NCI-H345 treated with DMSO at 0.1 percent for 48 hours (cell line): ENCODE measurements at regions not wholly inside any gene's neighbourhood (a gene's known extent, or its start where the extent isn't known, plus 50 kb on each side); places are given as distances from the start of the nearest gene placed in this dataset.

Source experiments
- DNase-seq: peaks from one replicate; lab custom pipeline; 2025; ENCODE audit not compliant: unreplicated experiment; lab: John Stamatoyannopoulos, UW

- no peak for DNase-seq
Measured at GRCh38 chr9:88691811-88692210, 156.8 kb downstream of the NXNL2 start.

DNA sequence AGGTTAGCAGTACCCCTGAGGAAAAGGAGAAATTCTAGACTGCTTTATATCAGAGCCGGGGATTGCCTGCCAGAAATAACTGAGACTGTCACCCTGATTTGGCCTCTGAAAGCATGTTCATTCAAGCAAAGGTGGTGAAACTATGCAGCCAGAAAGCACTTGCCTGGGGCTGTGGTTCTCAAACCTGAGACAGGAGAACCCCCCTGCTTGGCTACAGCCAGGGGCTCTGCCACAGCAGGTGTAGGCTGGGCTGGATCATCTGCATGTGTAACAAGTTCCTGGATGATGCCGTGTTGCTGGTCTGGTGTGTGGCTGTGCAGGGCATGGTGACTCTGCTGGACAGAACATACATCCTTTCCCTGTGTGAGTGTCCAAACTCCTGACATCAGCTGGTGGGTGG, 157.8 kb downstream of the NXNL2 start:
- no peak for DNase-seq

DNA sequence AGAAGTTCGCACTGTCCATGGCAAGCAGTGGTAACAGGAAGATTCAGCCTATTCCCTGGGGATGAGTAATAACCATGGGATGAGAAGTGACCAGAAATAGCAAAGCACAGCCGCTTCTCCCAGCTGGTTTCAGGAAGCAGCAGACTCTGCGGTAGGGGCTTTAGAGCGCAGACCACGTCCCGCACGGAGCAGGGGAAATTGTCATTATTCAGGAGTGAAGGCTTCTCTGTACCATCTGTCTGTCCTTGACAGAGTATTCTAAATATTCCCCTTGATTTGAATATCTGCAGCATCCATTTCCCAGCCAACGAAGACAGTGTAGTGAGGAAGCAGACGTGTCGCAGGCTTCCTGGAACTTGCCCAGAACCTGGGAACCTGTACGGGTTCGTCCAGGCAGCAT, 159.6 kb downstream of the NXNL2 start:
- no peak for DNase-seq

DNA sequence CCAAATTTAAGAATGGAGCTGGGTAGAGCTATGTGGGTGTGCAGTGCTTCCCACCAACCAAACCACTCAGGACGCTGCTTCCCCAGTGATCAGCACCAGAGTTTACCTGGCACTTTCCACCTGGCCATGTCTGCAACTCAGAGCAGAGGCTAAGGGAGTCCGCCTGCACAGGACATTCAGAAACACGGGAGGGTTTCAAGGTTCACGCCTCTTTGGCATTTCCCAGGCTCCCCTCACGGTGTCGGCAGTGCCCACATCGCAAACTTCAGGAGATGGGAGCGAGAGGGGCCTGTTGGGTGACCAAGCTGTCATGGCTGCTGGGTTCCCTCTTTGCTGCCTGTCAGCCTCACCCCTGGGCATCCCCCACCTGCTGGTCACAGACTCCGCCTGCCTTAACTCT, 161.5 kb downstream of the NXNL2 start:
- DNase-seq = no peak

DNA sequence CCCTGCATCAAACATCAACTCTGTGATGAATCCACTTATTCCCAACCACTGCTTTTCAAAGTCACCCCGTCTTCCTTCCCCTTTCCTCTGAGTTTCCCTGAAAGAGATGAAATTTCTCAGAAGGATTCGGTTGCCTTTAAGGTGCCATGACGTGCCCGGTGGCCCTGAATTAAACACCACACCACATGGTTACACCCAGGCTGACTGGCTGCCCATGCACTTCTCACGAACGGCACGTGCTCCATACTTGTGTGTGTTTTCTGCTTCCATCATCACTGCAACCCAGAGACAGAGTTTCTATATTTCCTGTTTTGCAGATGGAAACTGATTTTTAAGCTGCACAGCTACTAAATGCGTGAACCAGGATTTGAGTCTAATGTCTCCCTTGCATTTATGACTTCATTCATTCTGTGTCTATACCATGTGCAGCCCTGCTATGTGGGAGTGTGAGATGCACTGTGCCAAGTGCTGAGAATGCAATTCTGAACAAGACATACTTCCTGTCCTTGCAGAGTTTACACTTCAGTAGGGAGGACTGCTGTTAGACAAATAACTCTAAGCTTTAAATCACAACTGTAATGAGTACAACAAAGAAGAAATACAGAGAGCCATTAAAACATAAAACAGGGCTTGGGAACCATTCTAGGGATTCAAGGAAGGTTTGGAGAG, 162.9 kb downstream of the NXNL2 start:
- no peak for DNase-seq

DNA sequence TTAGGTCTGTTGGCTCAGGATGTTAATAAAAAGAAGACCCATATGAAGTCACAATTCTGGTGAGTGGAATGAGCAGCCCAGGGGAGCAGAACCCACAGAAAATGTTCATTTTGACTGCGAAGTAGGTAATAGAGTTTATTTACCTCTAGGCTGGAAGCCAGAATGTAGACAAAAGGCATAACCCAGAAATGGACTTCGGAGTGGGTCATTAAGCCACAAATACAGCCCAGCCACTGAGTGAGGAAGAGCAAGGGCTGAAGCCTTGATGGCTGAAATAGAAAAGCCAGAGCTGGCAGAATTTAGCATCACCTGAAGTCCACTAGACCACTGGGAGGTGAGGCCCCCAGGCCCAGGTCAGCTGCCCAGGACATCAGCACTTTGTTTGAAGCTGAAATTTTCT, 168.0 kb downstream of the NXNL2 start:
- DNase-seq = no peak

DNA sequence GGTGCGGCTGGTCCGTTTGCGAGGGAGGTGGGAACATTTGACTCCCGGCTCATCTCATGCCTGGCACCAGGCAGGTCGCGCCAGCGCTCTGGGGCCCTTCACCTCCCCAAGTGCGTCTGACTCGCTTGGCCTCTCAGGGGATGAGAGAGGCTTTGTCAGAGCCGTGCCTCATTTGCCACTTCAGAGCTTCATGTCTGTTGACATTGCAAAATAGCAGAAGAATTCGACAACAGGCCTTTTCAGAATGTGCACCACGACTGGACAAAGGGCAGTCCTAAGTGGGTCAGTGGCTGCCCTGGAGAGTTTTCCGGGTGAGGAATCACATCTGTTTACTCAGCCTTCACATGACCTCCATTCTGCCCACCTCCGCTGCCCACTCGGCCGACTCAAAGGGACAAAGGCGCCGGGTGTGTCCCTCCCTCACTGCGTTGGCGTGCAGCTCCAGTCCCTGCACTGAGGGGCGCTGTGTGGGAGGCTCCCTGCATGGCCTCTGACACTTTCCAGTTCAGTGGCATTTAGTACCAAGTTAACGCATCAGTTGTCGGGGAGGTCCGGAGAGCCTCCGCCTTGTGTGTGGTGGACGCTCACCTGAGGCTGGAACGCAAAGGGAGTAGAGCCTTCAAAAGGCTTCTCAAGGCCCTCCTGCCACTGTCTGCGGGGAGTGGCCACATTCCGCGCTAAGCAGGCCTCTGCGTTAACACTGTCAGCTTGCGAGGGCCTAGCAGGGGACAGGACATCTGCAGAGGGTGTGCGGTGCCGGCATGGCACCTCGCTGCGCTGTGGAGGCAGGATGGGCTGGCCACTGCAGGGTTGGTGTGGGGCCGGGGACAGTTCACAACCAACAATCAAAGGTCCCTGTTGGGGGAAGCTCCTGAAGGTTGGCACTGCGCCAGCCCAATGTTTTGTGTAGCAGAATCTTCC, 171.5 kb downstream of the NXNL2 start:
- no peak for DNase-seq

DNA sequence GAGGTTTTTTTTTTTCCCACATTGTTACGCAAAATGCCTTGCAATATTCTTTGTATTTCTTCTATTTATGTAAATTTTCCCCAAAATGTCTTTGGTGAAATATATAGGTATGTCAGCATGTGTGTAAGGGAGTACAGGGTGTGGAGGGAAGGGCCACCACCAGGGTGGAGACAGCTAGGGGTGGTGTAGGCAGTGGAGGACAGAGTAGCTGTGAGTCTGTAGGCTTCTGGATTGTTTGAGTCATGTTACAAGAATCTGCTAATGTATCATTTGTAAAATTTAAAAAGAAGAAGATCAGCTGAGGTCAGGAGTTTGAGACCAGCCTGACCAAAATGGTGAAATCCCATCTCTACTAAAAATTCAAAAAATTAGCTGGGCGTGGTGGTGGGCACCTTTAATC, 175.5 kb downstream of the NXNL2 start:
- DNase-seq = no peak

DNA sequence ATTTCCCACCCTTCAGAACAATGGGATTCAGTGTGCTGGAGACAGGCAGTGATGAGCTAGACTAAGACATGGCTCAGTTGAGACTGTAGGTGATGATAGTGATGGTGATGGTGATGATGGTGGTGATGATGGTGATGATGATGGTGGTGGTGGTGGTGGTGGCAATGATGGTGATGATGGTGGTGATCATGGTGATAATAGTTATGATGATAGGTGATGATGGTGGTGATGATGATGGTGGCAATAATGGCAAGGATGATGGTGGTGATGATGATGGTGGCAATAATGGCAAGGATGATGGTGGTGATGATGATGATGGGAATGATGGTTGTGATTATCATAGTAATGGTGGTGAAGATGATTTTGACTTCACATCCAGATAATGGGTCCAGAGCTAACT, 176.7 kb downstream of the NXNL2 start:
- no peak for DNase-seq

- DNase-seq = no peak
Measured at GRCh38 chr9:88712484-88712883, 177.5 kb downstream of the NXNL2 start.

DNA sequence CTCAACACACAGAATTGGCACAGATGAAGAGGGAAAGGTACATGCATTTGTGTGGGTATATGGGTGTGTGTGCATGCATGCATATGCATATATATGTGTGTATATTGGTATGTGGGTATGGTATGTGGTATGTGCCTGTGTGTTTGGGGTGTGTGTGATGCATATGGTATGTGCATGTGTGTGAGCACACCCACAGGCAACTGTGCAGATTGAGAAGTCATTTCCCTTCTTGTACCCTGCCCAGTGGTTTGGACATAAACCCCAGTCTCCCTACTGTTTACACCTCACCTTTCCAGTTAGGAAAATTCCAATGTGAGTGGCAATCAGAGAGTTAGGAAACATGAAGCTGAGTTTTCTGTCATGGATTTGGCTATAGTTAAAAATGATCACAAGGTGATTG, 178.0 kb downstream of the NXNL2 start:
- DNase-seq = no peak

DNA sequence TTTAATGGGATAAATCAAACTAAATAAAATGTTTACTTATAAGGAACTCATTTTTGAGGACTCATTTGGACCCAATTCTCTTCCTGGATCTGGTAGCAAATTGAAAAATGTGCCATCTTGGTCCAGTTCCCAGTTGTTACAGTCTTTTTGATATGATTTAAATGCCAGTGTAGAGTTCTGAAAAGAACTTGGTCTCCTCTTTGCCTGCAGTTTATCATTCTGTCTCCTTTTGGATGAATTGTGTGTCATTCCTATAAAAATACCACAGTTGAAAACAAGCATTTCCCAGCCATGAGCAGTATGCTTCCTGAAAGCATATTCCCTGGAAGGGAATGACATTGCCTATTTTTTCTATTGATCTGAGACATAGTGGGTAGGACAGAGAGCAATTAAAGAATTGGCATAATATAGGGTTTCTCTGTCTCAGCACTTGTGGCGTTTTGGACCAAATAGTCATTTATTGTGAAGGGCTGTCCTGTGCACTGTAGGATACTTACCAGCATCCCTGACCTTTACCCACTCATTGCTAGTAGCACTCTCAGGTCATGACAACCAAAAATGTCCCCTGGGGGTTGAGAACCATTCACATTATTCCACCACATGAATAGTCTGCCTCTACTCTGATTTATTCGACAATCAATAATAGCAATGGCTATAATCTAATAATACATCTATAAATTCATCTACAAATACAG, 181.8 kb downstream of the NXNL2 start:
- DNase-seq = no peak

- DNase-seq = no peak
Measured at GRCh38 chr9:88721025-88721424, 186.0 kb downstream of the NXNL2 start.

- DNase-seq = no peak
Measured at GRCh38 chr9:88721495-88722279, 186.7 kb downstream of the NXNL2 start.

- DNase-seq = no peak
Measured at GRCh38 chr9:88722753-88723152, 187.8 kb downstream of the NXNL2 start.

DNA sequence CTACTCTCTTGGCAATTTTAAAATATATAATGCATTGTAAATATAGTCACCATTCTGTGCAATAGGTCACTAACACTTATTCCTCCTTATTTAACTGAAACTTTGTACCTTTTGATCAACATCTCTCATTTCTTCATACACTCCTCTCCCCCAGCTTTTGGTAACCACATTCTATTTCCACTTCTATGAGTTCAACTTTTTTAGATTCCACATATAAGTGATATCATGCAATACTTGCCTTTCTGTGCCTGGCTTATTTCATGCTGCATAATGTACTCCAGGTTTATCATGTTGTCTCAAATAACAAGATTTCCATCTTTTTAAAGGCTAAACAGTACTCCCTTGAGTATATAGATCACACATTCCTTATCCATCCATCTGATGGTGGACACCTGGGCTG, 188.8 kb downstream of the NXNL2 start:
- no peak for DNase-seq

- no peak for DNase-seq
Measured at GRCh38 chr9:88724331-88724730, 189.4 kb downstream of the NXNL2 start.

DNA sequence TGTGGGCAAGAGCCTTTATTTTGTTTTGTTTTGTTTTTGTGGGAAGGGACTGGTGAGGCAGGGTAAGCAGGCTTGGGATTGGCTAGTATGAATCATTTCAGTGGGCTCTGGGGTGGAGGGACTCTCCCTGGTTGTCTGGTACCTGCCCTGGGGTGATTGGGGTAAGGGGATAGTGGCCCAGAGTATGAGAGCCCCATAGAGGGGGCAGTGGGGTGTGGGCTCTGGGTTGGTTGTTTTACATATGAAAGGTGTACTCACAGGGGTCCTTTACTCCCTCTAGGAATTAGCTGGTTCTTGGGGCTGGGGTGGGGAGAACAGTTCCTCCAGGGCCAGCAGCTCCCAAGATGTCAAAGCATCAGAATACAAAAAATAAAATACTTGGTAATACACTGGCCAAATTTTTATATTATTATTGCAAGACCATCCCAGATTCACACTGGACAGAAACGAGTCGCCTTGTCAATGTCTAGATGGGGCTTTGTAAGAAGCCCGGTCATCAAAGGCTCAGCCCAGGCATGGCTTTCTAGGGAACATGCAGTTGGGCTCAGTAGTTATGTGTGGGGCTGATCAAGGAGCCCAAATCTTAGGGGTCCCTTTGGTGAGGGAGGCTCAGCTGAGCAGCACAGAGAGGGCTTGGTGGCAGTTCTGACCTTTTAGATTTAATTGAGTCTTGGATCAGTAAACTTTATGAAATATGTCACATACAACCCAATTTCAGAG, 190.5 kb downstream of the NXNL2 start:
- DNase-seq = no peak

DNA sequence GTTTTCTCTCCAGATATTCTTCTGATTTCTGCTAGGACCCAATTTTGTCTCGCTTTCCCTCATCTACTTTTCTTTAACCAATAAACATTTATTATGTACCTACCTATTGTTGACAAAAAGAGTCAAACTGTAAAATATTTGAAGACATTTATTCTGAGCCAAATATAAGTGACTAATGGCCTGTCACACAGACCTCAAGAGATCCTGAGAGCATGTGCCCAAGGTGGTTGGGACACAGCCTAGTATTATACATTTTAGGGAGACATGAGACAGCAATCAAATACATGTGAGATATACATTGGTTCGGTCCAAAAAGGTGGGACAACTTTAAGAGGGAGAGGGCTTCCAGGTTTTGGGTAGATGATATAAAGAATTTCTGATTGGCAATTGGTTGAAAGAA, 191.8 kb downstream of the NXNL2 start:
- no peak for DNase-seq

DNA sequence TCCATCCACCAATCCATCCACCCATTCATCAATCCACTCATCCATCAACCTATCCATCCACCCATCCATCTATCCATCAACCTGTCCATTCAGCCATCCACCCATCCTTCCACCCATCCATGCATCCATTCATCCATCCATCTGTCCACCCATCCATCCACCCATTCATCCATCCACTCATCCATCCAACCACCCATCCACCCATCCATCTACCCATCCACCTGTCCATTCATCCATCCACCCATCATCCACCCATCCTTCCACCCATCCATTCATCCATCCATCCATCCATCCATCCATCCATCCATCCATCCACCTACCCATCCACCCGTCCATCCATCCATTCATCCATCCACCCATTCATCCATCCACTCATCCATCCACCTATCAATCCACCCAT, 195.8 kb downstream of the NXNL2 start:
- no peak for DNase-seq

GRCh38 chr9:88732128-88732527, 197.2 kb downstream of the NXNL2 start:
- DNase-seq = no peak
